ENCODE measurements at regions not wholly inside any gene's neighbourhood (a gene's known extent, or its start where the extent isn't known, plus 50 kb on each side); places are given as distances from the start of the nearest gene placed in this dataset.

DNA sequence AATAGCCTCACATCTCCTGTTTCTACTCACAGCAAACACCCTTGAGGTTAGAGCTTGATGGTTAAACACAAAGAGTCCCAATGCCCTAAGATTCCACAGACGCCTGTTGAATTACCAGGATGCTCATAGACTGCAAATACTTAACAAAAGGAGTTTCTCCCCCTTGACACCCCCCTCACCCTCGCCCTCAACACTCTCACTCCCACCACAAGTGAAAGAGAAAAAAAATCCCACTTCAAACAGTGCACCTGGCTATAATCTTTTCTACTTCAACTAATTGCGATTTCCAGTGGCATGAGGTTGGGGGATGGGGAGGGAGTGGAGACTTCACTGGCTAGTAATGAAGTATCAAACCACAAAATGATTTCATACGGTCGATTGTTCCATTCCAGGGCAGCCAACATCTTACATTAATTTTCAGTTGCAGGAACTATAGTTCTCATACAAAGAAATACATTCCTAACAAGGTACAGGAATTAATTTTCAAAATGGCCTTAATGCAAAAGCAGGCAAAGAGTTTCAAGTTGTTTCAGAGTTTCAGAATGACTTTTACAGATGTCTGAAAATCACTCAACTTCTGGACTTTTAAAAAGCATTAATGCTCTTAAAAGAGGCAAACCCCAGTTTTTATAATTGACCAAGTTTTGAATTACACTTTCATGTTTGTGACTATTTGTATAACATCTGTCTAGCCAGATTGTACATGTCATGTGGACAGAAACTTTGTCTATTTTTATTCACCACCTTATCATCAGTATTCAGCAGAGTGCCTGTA lies 390.7 kb downstream of the C12orf75 start:
- DNase-seq: peak; percentile 2

DNA sequence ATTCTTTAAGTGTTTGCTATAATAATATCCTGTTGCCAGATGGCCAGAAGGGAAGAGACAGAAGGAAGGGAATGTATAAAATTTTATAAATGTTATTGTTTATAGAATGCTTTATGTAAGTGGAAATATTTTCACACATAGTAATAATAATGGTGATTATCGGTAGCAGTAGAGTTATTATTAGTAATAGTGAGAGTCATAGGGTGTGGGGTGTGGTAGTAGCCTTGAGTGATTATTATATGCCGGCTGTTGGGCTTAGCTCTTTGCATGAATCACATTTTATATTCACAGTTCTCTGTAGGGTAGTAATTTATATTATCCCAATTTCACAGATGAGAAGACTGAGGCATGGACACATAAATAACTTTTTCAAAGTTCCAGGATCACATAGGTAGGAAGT lies 391.4 kb downstream of the C12orf75 start:
- DNase-seq: no peak

DNA sequence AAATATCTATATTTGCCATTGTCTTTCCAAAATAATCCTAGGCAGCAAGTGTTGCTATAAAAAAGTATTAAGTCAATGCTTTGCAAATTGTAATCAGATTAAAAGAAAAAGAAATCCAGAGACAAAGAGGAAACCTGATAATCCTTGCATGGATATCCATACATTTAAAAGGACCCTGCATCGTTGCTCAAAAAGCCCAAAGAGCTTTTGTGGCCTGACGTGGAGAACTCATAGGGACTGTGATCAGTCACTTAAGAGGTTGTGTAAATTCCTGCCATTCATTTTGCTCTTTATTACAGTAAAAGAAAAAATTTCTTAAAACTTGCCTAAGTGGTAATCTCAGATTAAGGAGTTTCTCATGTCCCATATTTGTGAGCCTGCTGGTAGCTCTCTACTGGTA lies 392.6 kb downstream of the C12orf75 start:
- no peak for DNase-seq

GRCh38 chr12:105723494-105723893 lies 393.0 kb downstream of the C12orf75 start:
- DNase-seq: no peak

GRCh38 chr12:105724641-105725040 lies 394.1 kb downstream of the C12orf75 start:
- DNase-seq: no peak

DNA sequence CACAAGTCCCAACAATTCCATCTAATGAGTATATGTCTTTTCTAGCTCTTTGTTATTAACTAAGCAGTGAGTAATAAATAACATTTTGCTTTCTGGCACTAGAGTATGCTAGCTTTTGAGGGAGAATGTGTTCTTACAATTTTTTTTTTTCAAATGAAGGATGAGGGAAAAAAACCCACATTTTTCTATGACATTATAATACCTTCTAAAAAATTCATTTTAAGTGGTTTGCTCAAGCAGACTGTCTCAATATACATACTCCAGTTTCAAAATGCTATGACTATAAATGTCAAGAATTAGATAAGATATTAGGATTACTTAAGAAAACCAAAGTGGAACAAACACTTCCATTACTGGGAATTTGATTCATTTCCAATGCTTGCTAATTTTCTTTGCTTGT lies 394.6 kb downstream of the C12orf75 start:
- no peak for DNase-seq

DNA sequence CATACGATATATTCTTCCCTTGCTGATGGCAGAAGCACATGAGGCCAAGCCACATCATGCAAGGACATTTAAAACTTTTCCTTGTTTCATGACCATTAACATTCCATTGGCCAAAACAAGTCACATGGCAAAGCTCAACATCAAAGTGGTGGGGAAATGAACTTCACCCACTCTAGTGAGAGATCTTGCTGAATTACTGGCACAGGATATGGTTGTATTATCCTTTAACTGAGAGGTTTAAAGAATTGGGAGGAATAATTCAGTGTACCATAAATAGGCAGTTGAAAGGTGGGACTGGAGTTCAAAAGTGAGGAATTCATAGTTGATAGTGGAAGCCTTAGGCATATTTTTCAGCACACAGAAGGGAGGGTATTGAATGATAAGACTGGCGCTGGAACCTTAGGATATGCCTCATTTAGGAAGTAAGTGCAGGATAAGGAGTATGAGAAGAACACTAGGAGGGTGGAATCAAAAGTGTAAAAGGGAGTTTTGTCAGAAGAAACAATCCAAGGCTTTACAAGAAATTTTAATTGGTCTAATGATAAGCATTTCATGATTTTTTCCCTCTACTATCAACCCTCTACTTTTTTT lies 398.8 kb downstream of the C12orf75 start:
- DNase-seq: no peak

DNA sequence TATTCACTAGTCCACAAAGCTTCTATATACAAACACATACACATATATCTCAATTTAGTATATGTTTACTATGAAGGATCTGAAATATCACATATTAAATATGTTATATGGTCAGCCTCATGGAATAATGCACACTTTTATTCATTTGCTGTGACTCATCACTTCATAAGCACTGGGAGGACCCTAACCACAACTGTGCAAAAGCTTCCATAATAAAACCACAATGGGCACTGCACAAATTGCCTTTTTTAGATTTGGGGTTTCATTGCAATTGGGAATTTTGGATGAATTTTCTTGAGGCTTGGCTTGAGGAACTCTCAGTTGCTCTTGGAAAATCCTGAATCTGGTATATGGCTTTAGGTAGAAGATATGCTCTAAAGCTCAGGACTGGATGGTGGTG lies 399.4 kb downstream of the C12orf75 start:
- DNase-seq: no peak

DNA sequence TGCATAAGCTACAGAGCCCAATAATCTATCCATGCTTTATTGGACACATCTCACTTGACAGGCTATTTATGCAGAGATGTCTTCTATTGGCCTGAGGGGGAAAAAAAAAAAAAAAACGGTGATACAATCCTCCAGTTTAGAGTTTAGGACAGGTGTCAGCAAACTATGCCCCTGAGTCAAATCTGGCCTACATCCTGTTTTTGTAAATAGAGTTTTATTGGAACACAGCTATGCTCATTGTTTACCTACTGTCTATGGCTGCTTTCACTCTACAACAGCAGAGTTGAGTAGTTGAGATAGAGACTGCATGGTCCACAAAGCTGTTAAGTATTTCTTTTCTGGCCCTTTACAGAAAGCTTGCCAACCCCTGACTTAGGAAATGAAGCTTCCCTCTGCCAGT lies 403.1 kb downstream of the C12orf75 start:
- no peak for DNase-seq

DNA sequence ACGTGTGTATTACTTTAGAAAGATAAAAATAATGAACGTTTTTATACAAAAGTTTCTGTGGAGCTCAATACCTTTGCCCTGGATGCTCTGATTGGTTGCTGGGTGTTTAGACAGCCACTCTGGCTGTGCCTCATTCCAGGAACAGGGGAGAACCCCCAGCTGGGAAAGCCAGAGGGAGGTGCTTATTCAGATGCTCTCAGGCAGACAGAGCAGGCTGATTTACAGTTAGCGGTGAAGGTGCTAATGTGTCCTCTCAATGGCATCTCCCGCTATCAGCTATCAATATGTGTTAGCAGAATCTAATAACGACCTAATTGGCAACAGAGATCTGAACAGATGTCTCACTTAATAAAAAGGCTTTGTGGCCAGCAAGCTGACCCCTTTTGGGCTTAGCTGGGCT lies 402.3 kb downstream of the NUAK1 start:
- no peak for DNase-seq

DNA sequence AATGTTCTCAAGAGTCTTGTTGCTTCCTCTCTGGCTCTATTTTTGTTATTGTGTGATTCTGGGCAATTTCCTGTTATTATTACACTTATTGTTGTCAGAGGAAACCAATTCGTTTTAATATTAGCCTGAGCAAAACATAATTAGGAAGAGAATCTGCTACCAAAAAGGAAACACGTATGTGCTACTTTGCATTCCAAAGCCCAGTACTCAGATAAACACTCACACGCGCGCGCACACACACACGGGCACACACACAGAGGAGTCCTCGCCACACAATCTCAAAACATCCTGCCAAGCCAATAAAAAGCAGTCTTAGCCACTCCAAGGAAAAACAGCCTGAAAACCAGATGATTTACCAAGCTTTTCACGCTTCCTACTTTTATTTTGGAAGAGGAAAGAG lies 400.7 kb downstream of the NUAK1 start:
- DNase-seq: no peak

DNA sequence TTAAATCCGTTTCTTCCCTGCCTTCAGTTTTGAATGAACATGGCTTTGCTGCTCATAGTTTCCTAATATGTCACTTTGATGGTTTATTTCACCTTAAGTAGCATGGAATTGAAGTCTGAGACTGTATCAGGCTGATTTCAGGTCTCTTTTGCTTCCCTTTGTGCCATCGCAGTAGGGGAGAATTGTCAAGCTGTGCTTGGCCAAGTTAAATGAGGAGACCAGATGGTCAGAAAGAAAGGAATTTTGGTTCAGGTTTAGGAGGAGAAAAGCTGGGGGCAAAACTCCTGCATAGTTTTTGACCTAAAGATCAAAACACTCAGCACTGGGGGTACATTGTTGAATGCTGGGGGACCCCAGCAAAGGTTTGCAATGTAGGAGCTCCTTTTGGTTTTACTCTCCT lies 398.4 kb downstream of the NUAK1 start:
- DNase-seq: no peak

GRCh38 chr12:105740970-105741725 lies 397.6 kb downstream of the NUAK1 start:
- no peak for DNase-seq

DNA sequence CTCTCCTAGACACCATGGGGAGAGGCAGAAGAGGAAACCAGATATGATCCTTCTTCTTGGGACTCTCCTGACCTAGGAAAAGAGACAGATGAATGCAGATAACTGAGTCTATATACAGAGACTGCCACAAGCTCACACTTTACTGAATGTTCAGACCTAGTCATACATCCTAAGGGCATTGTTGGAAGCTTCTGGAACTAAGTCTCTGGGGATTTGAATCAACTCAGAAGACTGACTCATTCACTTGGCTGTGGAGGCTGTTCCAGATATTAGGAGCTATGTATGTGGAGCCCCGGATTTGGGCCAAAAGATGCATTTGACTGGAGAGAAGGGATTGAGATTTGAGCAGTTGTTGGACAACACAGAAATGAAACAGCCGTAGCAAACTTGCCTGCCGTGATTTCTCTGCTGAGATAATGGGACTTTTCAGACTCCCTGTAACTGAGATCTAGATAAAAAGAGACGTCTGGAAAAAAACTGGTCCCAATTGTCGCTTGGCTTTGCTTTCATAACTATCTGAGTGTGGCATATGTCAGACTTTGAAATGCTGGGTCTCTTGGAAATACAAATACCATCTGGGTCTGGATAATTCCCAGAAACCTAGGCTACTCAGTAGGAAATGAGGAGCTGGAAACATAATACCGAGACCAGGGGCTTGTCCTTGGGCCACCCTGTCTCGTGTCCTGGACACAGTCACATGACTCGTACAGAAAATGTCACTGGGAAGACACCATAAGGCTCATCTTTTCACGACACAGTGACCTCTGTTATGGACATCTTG lies 396.8 kb downstream of the NUAK1 start:
- DNase-seq: no peak

GRCh38 chr12:105742567-105742874 lies 396.2 kb downstream of the NUAK1 start:
- DNase-seq: no peak

DNA sequence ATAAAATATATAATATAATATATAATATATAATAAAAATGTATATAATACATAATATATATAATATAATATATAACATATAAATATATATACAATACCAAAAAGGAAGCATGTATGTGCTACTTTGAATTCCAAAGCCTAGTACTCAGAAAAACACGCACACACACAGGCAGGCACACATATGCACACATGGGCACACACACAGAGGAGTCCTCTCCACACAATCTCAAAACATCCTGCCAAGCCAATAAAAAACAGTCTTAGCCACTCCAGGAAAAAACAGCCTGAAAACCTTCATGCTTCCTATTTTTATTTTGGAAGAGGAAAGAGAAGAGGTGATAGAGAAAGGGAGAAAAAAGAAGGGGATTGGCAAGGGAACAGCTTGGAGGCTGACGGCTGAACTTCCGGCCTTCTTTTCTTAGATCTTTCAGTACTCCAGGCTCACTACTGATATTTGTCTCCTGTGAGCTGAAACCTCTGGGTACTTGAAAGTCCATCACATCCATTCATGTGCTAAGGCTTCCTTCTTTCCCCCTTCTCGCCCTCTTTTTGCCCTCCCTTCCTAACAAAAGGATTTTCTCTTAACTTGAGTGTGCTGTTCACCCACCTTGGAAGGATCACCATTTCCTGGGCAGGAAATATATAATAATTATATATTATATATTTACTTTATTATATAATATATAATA lies 394.2 kb downstream of the NUAK1 start:
- DNase-seq: no peak

DNA sequence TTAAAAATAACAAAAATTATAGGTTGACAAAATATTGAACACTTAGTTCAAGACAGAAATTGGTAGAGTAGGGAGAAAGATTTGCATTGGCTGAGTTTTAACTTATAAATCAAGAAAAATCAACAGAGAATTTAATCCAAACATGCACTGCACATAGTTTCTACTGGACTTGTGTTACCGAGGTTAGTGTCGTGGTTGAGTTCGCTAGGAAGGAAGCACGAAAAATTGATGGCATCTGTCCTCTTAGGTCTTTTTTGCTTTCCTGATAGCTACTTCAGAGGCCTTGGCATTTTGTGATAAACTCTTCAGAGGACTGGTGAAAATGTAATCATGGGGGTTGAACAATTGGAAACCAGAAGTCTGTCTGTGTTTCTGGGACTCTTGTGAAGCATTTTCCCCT lies 392.9 kb downstream of the NUAK1 start:
- no peak for DNase-seq

GRCh38 chr12:105748806-105749600 lies 389.8 kb downstream of the NUAK1 start:
- no peak for DNase-seq

DNA sequence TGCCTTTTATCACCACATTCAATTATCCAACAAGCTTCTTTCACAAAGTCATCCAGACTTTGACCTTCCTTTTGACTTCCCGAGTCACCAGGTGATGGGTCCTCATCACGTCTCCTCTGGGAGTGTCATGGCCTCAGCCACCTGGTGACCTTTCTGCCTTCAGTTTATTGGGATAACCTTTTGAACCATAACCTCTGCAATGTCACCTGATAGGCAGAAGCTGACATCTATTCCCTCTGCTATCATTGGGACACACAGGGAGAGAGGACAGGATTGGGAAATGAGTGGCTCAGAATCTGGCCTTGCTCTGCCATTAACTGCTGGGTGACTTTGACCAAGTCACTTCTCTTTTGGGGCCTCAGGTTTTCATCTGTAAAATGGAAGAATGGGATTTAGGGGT lies 388.7 kb downstream of the NUAK1 start:
- no peak for DNase-seq

DNA sequence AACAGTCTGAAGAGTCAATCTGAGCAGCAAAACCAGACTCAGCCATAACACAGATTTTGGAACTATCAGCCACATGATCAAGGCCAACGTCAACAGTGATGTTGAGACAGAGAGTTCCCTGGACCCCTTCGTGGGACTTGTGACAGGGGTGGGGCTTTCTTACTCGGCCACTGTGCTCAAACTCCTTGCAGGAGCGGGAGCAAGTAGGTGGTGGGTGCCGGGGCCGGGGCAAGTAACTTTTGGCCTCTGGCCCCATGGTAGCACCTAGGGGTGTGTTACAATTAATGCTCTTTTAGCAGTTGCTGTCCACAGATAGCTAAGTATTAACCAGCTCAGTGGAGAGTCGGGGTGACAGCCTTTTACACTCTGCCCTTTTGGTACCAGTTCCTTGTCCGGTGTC lies 384.4 kb downstream of the NUAK1 start:
- no peak for DNase-seq

DNA sequence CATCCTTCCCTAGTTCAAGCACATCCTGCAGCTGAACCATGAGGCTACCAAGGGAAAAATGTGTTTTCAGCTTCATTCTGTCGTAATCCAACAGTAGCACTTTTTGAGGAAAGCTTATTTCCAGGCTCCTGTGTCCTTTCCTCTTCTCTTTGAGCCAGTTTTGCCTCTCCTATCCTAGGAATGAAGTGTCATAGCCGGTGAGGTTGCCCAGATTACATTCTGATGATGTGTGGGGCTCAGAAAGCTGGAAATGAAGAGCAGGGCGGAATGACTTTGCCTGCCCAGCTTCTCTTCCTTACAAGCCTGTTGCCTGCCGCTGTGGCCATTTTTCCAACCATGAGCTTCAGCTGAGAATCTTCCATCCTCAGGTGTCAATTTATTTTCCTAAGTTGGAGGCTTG lies 381.8 kb downstream of the NUAK1 start:
- DNase-seq: no peak

GRCh38 chr12:105759149-105759548 lies 379.6 kb downstream of the NUAK1 start:
- DNase-seq: no peak
